Activated CD4-positive, alpha-beta memory T cell treated with anti-CD3 and anti-CD28 coated beads, Interleukin-2, amount 10 ng/mL, durations not matched to agents 7 days and 5 days (primary cell): ENCODE measurements at regions not wholly inside any gene's neighbourhood (a gene's known extent, or its start where the extent isn't known, plus 50 kb on each side); places are given as distances from the start of the nearest gene placed in this dataset.

ENCODE experiments used
- CTCF ChIA-PET: fragments of 350-600 bp; sonication (Branson Sonifier 250); formaldehyde crosslinking; loops from one replicate; lab custom pipeline; 2021; ENCODE audit warnings: antibody characterized with exemption, inconsistent platforms; lab: Charles Lee
- POLR2A ChIA-PET: fragments of 350-600 bp; sonication (Branson Sonifier 250); formaldehyde crosslinking; loops from one replicate; lab custom pipeline; 2021; ENCODE audit warnings: antibody characterized with exemption; lab: Charles Lee
- DNase-seq: peaks from one replicate; pipeline ENCODE4 v3.0.0-alpha.2; 2020
- H3K27ac Mint-ChIP-seq: one replicate; pipeline ENCODE4 v1.8.0; 2021; ENCODE audit warnings: mild to moderate bottlenecking, mixed read lengths
- H3K27me3 Mint-ChIP-seq: one replicate; pipeline ENCODE4 v1.8.0; 2021; ENCODE audit warnings: mixed read lengths
- H3K36me3 Mint-ChIP-seq: one replicate; pipeline ENCODE4 v1.8.0; 2021; ENCODE audit warnings: low read depth, mixed read lengths
- H3K4me1 Mint-ChIP-seq: one replicate; pipeline ENCODE4 v1.8.0; 2021; ENCODE audit warnings: mixed read lengths
- H3K4me3 Mint-ChIP-seq: one replicate; pipeline ENCODE4 v1.8.0; 2021; ENCODE audit warnings: mild to moderate bottlenecking, mixed read lengths
- H3K9me3 Mint-ChIP-seq: one replicate; pipeline ENCODE4 v1.8.0; 2021; ENCODE audit warnings: mixed read lengths

GRCh38 chr3:189513281-189514117 lies 117.7 kb upstream of the TP63 start:
- DNase-seq: no peak

GRCh38 chr3:189516039-189516438 lies 115.2 kb upstream of the TP63 start:
- peaks cover 15% of the 10 kb centered on the region for H3K9me3 Mint-ChIP-seq
- ChIA-PET CTCF (no interaction called here), POLR2A (no interaction called here)
- peaks cover 9% of the 10 kb centered on the region for H3K36me3 Mint-ChIP-seq
- no peak for DNase-seq
- no peak overlapping the region for H3K27ac Mint-ChIP-seq
- no peaks in the 10 kb centered on the region for H3K27me3 Mint-ChIP-seq
- no peak overlapping the region for H3K4me3 Mint-ChIP-seq
- no peaks in the 10 kb centered on the region for H3K4me1 Mint-ChIP-seq

More at GRCh38 chr3:189513281-189514117, 117.7 kb upstream of the TP63 start:
- peaks cover 5% of the 10 kb centered on the region for H3K36me3 Mint-ChIP-seq
- H3K9me3 Mint-ChIP-seq: peaks cover 8% of the 10 kb centered on the region
- CTCF ChIA-PET: no interaction called here
- no peaks in the 10 kb centered on the region for H3K27me3 Mint-ChIP-seq
- H3K27ac Mint-ChIP-seq: no peak overlapping the region
- POLR2A ChIA-PET: no interaction called here
- no peaks in the 10 kb centered on the region for H3K4me1 Mint-ChIP-seq
- H3K4me3 Mint-ChIP-seq: no peak overlapping the region

GRCh38 chr3:189517981-189518380 lies 113.2 kb upstream of the TP63 start:
- H3K4me1 Mint-ChIP-seq: no peaks in the 10 kb centered on the region
- no peak for DNase-seq
- POLR2A ChIA-PET: no interaction called here
- H3K4me3 Mint-ChIP-seq: no peak overlapping the region
- H3K36me3 Mint-ChIP-seq: peaks cover 12% of the 10 kb centered on the region
- CTCF ChIA-PET: no interaction called here
- no peak overlapping the region for H3K27ac Mint-ChIP-seq
- peaks cover 17% of the 10 kb centered on the region for H3K9me3 Mint-ChIP-seq
- H3K27me3 Mint-ChIP-seq: peaks cover 2% of the 10 kb centered on the region

- Mint-ChIP-seq H3K4me1 (no peaks in the 10 kb centered on the region), H3K9me3 (peaks cover 17% of the 10 kb centered on the region), H3K27me3 (peaks cover 2% of the 10 kb centered on the region), H3K36me3 (peaks cover 12% of the 10 kb centered on the region), H3K4me3 (no peak overlapping the region), H3K27ac (no peak overlapping the region)
- CTCF ChIA-PET: no interaction called here
- POLR2A ChIA-PET: no interaction called here
- no peak for DNase-seq
Observed at GRCh38 chr3:189519458-189519857, 111.7 kb upstream of the TP63 start.

- CTCF ChIA-PET: no interaction called here
Observed at GRCh38 chr3:189529468-189529867, 101.7 kb upstream of the TP63 start.

GRCh38 chr3:189529889-189530471 lies 101.2 kb upstream of the TP63 start:
- Mint-ChIP-seq H3K4me3 (no peak overlapping the region), H3K9me3 (peaks cover 8% of the 10 kb centered on the region), H3K27ac (peak overlapping the region; percentile 3), H3K4me1 (peaks cover 19% of the 10 kb centered on the region), H3K36me3 (peaks cover 4% of the 10 kb centered on the region), H3K27me3 (no peaks in the 10 kb centered on the region)
- POLR2A ChIA-PET: no interaction called here
- CTCF ChIA-PET: no interaction called here
- DNase-seq: no peak

More at GRCh38 chr3:189529468-189529867, 101.7 kb upstream of the TP63 start:
- Mint-ChIP-seq H3K36me3 (peaks cover 4% of the 10 kb centered on the region), H3K4me1 (peaks cover 19% of the 10 kb centered on the region), H3K27ac (no peak overlapping the region), H3K9me3 (peaks cover 8% of the 10 kb centered on the region), H3K4me3 (no peak overlapping the region), H3K27me3 (no peaks in the 10 kb centered on the region)
- DNase-seq: no peak
- POLR2A ChIA-PET: no interaction called here

- ChIA-PET POLR2A (no interaction called here), CTCF (no interaction called here)
- peak overlapping the region; percentile 23 for H3K27ac Mint-ChIP-seq
- no peak overlapping the region for H3K4me3 Mint-ChIP-seq
- peaks cover 2% of the 10 kb centered on the region for H3K36me3 Mint-ChIP-seq
- H3K27me3 Mint-ChIP-seq: no peaks in the 10 kb centered on the region
- DNase-seq: no peak
- H3K4me1 Mint-ChIP-seq: peaks cover 19% of the 10 kb centered on the region
- peaks cover 6% of the 10 kb centered on the region for H3K9me3 Mint-ChIP-seq
Observed at GRCh38 chr3:189530822-189531221, 100.4 kb upstream of the TP63 start.

GRCh38 chr3:189531271-189531670 lies 99.9 kb upstream of the TP63 start:
- H3K9me3 Mint-ChIP-seq: peaks cover 1% of the 10 kb centered on the region
- CTCF ChIA-PET: no interaction called here
- POLR2A ChIA-PET: no interaction called here
- H3K36me3 Mint-ChIP-seq: no peaks in the 10 kb centered on the region
- H3K4me3 Mint-ChIP-seq: no peak overlapping the region
- H3K4me1 Mint-ChIP-seq: peaks cover 19% of the 10 kb centered on the region
- H3K27me3 Mint-ChIP-seq: no peaks in the 10 kb centered on the region
- H3K27ac Mint-ChIP-seq: no peak overlapping the region
- no peak for DNase-seq

GRCh38 chr3:189534531-189534930 lies 96.7 kb upstream of the TP63 start:
- POLR2A ChIA-PET: no interaction called here
- Mint-ChIP-seq H3K9me3 (peaks cover 5% of the 10 kb centered on the region), H3K27ac (no peak overlapping the region), H3K4me3 (no peak overlapping the region), H3K27me3 (no peaks in the 10 kb centered on the region), H3K36me3 (no peaks in the 10 kb centered on the region), H3K4me1 (peaks cover 19% of the 10 kb centered on the region)
- DNase-seq: no peak
- CTCF ChIA-PET: no interaction called here

- H3K27ac Mint-ChIP-seq: no peak overlapping the region
- peaks cover 3% of the 10 kb centered on the region for H3K4me1 Mint-ChIP-seq
- H3K36me3 Mint-ChIP-seq: no peaks in the 10 kb centered on the region
- H3K4me3 Mint-ChIP-seq: no peak overlapping the region
- peaks cover 5% of the 10 kb centered on the region for H3K9me3 Mint-ChIP-seq
- ChIA-PET CTCF (no interaction called here), POLR2A (no interaction called here)
- no peak for DNase-seq
- no peaks in the 10 kb centered on the region for H3K27me3 Mint-ChIP-seq
Observed at GRCh38 chr3:189537135-189537534, 94.1 kb upstream of the TP63 start.

- CTCF ChIA-PET: no interaction called here
- peaks cover 4% of the 10 kb centered on the region for H3K36me3 Mint-ChIP-seq
- H3K4me1 Mint-ChIP-seq: no peaks in the 10 kb centered on the region
- POLR2A ChIA-PET: no interaction called here
- H3K4me3 Mint-ChIP-seq: no peak overlapping the region
- no peaks in the 10 kb centered on the region for H3K27me3 Mint-ChIP-seq
- no peak overlapping the region for H3K27ac Mint-ChIP-seq
- DNase-seq: no peak
- H3K9me3 Mint-ChIP-seq: peaks cover 35% of the 10 kb centered on the region
Observed at GRCh38 chr3:189547448-189547847, 83.7 kb upstream of the TP63 start.

- ChIA-PET CTCF (no interaction called here), POLR2A (no interaction called here)
- no peak for DNase-seq
- Mint-ChIP-seq H3K4me1 (no peaks in the 10 kb centered on the region), H3K27me3 (no peaks in the 10 kb centered on the region), H3K36me3 (peaks cover 4% of the 10 kb centered on the region), H3K27ac (no peak overlapping the region), H3K9me3 (peaks cover 35% of the 10 kb centered on the region), H3K4me3 (no peak overlapping the region)
Observed at GRCh38 chr3:189548053-189548452, 83.1 kb upstream of the TP63 start.

- no peak for DNase-seq
- Mint-ChIP-seq H3K36me3 (peaks cover 4% of the 10 kb centered on the region), H3K4me1 (no peaks in the 10 kb centered on the region), H3K9me3 (peaks cover 36% of the 10 kb centered on the region), H3K27ac (no peak overlapping the region), H3K4me3 (no peak overlapping the region), H3K27me3 (no peaks in the 10 kb centered on the region)
- ChIA-PET POLR2A (no interaction called here), CTCF (no interaction called here)
Observed at GRCh38 chr3:189551007-189551406, 80.2 kb upstream of the TP63 start.
